ENCODE measurements at regions not wholly inside any gene's neighbourhood (a gene's known extent, or its start where the extent isn't known, plus 50 kb on each side); places are given as distances from the start of the nearest gene placed in this dataset.

GRCh38 chr7:19623676-19624075 lies 85.2 kb downstream of the POLR1F start:
- no peak overlapping the region for H3K27ac Mint-ChIP-seq
- H3K36me3 Mint-ChIP-seq, result no peaks in the 10 kb centered on the region
- H3K4me3 Mint-ChIP-seq, result no peak overlapping the region
- DNase-seq, result no peak
- CTCF ChIA-PET, result no interaction called here
- intact Hi-C loops (cut with micrococcal nuclease), result no loop called here
- H3K4me1 Mint-ChIP-seq (ENCODE audit: low read depth), result no peaks in the 10 kb centered on the region
- H3K9me3 Mint-ChIP-seq, result peaks cover 4% of the 10 kb centered on the region
- H3K27me3 Mint-ChIP-seq, result no peaks in the 10 kb centered on the region
- POLR2A ChIA-PET, result no interaction called here

DNA sequence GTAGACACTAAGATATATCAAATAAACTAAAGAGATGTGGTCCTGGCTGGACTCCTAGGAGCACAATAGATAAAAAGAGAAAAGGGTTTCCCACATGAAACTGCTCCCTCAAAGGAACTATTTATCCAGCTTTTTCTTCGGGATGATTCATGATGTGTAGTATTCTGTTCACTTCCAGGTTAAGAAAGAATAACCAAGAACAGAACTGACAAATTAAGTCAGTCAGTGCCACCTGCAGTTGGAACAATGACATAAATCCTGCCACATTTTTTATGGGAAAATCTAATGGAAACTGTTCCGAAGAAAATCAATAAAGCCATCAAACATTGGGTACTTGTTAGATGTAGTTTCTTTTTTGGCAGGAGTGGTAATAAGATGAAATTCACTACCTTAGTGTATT lies 87.1 kb downstream of the POLR1F start:
- intact Hi-C loops (cut with micrococcal nuclease), result no loop called here
- Mint-ChIP-seq H3K9me3 (no peaks in the 10 kb centered on the region), H3K27me3 (no peaks in the 10 kb centered on the region), H3K27ac (no peak overlapping the region), H3K4me3 (no peak overlapping the region), H3K36me3 (no peaks in the 10 kb centered on the region), H3K4me1 (ENCODE audit: low read depth) (no peaks in the 10 kb centered on the region)
- DNase-seq, result no peak
- CTCF ChIA-PET, result no interaction called here
- POLR2A ChIA-PET, result no interaction called here

GRCh38 chr7:19620470-19620869 lies 88.4 kb downstream of the POLR1F start:
- no peak overlapping the region for H3K4me3 Mint-ChIP-seq
- ChIA-PET CTCF (no interaction called here), POLR2A (no interaction called here)
- H3K27ac Mint-ChIP-seq, result no peak overlapping the region
- H3K9me3 Mint-ChIP-seq, result peaks cover 3% of the 10 kb centered on the region
- no peaks in the 10 kb centered on the region for H3K36me3 Mint-ChIP-seq
- H3K4me1 Mint-ChIP-seq (ENCODE audit: low read depth), result no peaks in the 10 kb centered on the region
- no peak for DNase-seq
- no peaks in the 10 kb centered on the region for H3K27me3 Mint-ChIP-seq
- intact Hi-C loops (cut with micrococcal nuclease), result no loop called here

- Mint-ChIP-seq H3K27ac (no peak overlapping the region), H3K4me3 (no peak overlapping the region), H3K9me3 (peaks cover 3% of the 10 kb centered on the region), H3K27me3 (no peaks in the 10 kb centered on the region), H3K4me1 (ENCODE audit: low read depth) (no peaks in the 10 kb centered on the region), H3K36me3 (no peaks in the 10 kb centered on the region)
- ChIA-PET CTCF (interaction anchor here (0.6 kb wide), 1 partner anchor 104 kb away, joined by 3 read pairs; no protein-coding TSS in a partner anchor), POLR2A (no interaction called here)
- no peak for DNase-seq
- intact Hi-C loops (cut with micrococcal nuclease), result no loop called here
Observed at GRCh38 chr7:19619122-19619521, 89.7 kb downstream of the POLR1F start.

GRCh38 chr7:19617901-19618300 lies 90.9 kb downstream of the POLR1F start:
- Mint-ChIP-seq H3K27me3 (no peaks in the 10 kb centered on the region), H3K27ac (no peak overlapping the region), H3K36me3 (no peaks in the 10 kb centered on the region), H3K4me1 (ENCODE audit: low read depth) (no peaks in the 10 kb centered on the region), H3K9me3 (peaks cover 3% of the 10 kb centered on the region), H3K4me3 (no peak overlapping the region)
- intact Hi-C loops (cut with micrococcal nuclease), result no loop called here
- ChIA-PET POLR2A (no interaction called here), CTCF (no interaction called here)
- DNase-seq, result no peak

- H3K27me3 Mint-ChIP-seq, result no peaks in the 10 kb centered on the region
- DNase-seq, result no peak
- CTCF ChIA-PET, result no interaction called here
- H3K27ac Mint-ChIP-seq, result no peak overlapping the region
- H3K9me3 Mint-ChIP-seq, result no peaks in the 10 kb centered on the region
- POLR2A ChIA-PET, result no interaction called here
- no peaks in the 10 kb centered on the region for H3K4me1 Mint-ChIP-seq (ENCODE audit: low read depth)
- H3K36me3 Mint-ChIP-seq, result no peaks in the 10 kb centered on the region
- no peak overlapping the region for H3K4me3 Mint-ChIP-seq
- intact Hi-C loops (cut with micrococcal nuclease), result no loop called here
Observed at GRCh38 chr7:19610194-19610943, 98.5 kb downstream of the POLR1F start.

DNA sequence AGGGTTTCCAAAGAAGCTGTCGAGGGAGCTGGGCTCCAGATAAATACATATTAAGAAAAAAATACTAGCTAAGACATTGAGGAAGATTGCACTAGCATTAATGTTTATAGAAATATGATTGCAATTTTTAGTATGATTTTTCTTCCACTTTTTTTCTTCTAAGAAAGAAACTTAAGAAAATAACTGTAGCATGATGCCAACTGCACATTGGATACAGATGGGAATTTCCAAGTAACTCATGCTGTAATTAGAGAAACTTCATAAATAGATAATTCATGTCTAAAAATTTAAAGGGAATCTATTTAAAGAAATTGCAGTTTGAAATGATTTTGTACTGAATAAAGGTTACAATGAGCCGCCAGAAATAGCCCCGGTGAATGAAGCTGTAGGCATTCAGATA lies 119.4 kb downstream of the POLR1F start:
- no peaks in the 10 kb centered on the region for H3K36me3 Mint-ChIP-seq
- H3K4me3 Mint-ChIP-seq, result no peak overlapping the region
- H3K4me1 Mint-ChIP-seq (ENCODE audit: low read depth), result no peaks in the 10 kb centered on the region
- peaks cover 7% of the 10 kb centered on the region for H3K9me3 Mint-ChIP-seq
- CTCF ChIA-PET, result no interaction called here
- intact Hi-C loops (cut with micrococcal nuclease), result no loop called here
- no peak for DNase-seq
- H3K27ac Mint-ChIP-seq, result no peak overlapping the region
- POLR2A ChIA-PET, result no interaction called here
- no peaks in the 10 kb centered on the region for H3K27me3 Mint-ChIP-seq

DNA sequence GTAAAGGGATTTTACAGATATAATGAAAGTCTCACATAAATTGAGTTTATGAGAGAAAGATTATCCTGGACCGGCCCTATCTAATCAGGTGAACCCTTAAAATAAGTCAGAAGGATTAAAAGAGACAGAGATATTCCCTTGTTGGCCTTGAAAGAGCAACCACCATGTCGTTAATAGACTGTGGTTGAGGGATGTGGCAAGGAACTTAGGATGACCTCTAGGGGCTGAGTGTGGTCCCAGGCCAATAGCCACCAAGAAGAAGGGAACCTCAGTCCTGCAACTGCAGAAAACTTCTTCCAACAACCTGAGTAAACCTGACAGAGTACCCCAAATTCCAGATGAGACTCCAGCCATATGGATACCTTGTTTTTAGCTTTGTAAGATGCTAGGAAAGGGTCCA lies 121.5 kb downstream of the POLR1F start:
- Mint-ChIP-seq H3K27me3 (no peaks in the 10 kb centered on the region), H3K4me1 (ENCODE audit: low read depth) (no peaks in the 10 kb centered on the region), H3K4me3 (no peak overlapping the region), H3K9me3 (peaks cover 2% of the 10 kb centered on the region), H3K27ac (no peak overlapping the region), H3K36me3 (no peaks in the 10 kb centered on the region)
- POLR2A ChIA-PET, result no interaction called here
- intact Hi-C loops (cut with micrococcal nuclease), result no loop called here
- no peak for DNase-seq
- CTCF ChIA-PET, result no interaction called here

DNA sequence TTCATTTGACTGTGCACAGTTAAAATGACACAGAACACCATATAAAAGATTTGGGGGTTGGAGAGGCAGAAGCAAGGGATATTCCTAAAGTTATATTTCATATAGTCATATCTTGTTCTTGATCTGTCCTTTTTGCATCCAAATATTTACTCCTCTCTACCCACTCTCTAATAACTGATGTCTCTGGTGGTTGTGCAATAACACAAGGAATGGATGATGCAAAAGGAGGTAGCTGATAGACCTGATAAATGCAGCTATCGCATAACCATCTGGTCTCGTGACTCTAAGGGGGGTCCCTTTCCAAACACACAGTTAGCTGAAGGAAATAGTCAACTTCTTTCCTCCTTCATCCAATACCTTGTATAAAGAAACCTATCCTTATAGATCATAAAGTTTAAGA lies 123.1 kb downstream of the POLR1F start:
- intact Hi-C loops (cut with micrococcal nuclease), result no loop called here
- no peak overlapping the region for H3K27ac Mint-ChIP-seq
- H3K27me3 Mint-ChIP-seq, result no peaks in the 10 kb centered on the region
- ChIA-PET POLR2A (no interaction called here), CTCF (no interaction called here)
- H3K4me3 Mint-ChIP-seq, result no peak overlapping the region
- peaks cover 2% of the 10 kb centered on the region for H3K9me3 Mint-ChIP-seq
- no peak for DNase-seq
- no peaks in the 10 kb centered on the region for H3K36me3 Mint-ChIP-seq
- no peaks in the 10 kb centered on the region for H3K4me1 Mint-ChIP-seq (ENCODE audit: low read depth)

GRCh38 chr7:19575909-19576557 lies 132.8 kb downstream of the POLR1F start:
- CTCF ChIA-PET, result no interaction called here
- intact Hi-C loops (cut with micrococcal nuclease), result no loop called here
- H3K27ac Mint-ChIP-seq, result no peak overlapping the region

DNA sequence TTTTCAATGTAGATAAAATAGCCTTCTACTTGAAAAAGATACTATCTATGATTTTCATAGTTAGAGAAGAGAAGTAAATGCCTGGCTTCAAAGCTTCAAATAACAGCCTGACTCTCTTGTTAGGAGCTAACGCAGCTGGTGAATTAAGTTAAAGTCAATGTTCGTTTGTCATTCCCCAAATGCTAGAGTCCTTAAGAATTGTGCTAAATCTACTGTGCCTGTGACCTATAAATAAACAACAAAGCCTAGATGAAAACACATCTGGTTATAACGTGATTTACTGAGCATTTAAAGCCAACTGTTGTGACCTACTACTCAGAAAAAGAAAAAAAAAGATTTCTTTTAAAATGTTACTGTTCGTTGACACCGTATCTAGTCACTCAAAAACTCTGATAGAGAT lies 134.7 kb downstream of the POLR1F start:
- Mint-ChIP-seq H3K36me3 (no peaks in the 10 kb centered on the region), H3K27ac (no peak overlapping the region), H3K4me1 (ENCODE audit: low read depth) (no peaks in the 10 kb centered on the region), H3K27me3 (no peaks in the 10 kb centered on the region), H3K4me3 (no peak overlapping the region), H3K9me3 (peaks cover 2% of the 10 kb centered on the region)
- ChIA-PET CTCF (no interaction called here), POLR2A (no interaction called here)
- no peak for DNase-seq
- intact Hi-C loops (cut with micrococcal nuclease), result no loop called here

More at GRCh38 chr7:19575909-19576557, 132.8 kb downstream of the POLR1F start:
- Mint-ChIP-seq H3K4me3 (no peak overlapping the region), H3K4me1 (ENCODE audit: low read depth) (no peaks in the 10 kb centered on the region), H3K9me3 (no peaks in the 10 kb centered on the region), H3K36me3 (no peaks in the 10 kb centered on the region), H3K27me3 (no peaks in the 10 kb centered on the region)
- POLR2A ChIA-PET, result no interaction called here
- no peak for DNase-seq

DNA sequence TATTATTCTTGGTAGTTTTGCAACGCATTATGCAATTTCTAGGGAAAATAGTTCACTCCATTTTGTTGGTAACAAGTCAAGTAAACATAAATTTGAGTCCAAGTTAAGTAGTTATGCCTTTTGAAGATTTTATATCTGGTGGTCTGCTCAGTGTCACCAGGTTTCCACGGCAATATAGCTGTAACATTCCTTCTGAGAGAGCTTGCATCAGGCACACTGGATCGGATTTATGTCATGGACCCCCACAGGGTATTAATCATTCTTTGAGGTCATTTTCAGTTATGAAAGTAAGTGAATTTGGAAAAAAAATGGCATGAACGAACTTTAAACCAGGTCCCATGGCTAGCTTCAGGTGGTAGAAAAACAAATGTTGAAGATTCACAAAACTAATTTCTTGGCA lies 136.3 kb downstream of the POLR1F start:
- DNase-seq, result no peak
- intact Hi-C loops (cut with micrococcal nuclease), result no loop called here
- Mint-ChIP-seq H3K27ac (no peak overlapping the region), H3K9me3 (peaks cover 2% of the 10 kb centered on the region), H3K4me3 (no peak overlapping the region), H3K36me3 (no peaks in the 10 kb centered on the region), H3K27me3 (no peaks in the 10 kb centered on the region), H3K4me1 (ENCODE audit: low read depth) (no peaks in the 10 kb centered on the region)
- POLR2A ChIA-PET, result no interaction called here
- CTCF ChIA-PET, result no interaction called here

GRCh38 chr7:19567011-19567410 lies 141.8 kb downstream of the POLR1F start:
- H3K9me3 Mint-ChIP-seq, result peaks cover 2% of the 10 kb centered on the region
- no peaks in the 10 kb centered on the region for H3K4me1 Mint-ChIP-seq (ENCODE audit: low read depth)
- H3K4me3 Mint-ChIP-seq, result no peak overlapping the region
- no peak overlapping the region for H3K27ac Mint-ChIP-seq
- DNase-seq, result no peak
- H3K36me3 Mint-ChIP-seq, result no peaks in the 10 kb centered on the region
- ChIA-PET POLR2A (no interaction called here), CTCF (no interaction called here)
- no peaks in the 10 kb centered on the region for H3K27me3 Mint-ChIP-seq
- intact Hi-C loops (cut with micrococcal nuclease), result no loop called here

Data from activated CD4-positive, alpha-beta memory T cell treated with anti-CD3 and anti-CD28 coated beads for 36 hours (primary cell).